ENCODE measurements at regions not wholly inside any gene's neighbourhood (a gene's known extent, or its start where the extent isn't known, plus 50 kb on each side); places are given as distances from the start of the nearest gene placed in this dataset.

DNA sequence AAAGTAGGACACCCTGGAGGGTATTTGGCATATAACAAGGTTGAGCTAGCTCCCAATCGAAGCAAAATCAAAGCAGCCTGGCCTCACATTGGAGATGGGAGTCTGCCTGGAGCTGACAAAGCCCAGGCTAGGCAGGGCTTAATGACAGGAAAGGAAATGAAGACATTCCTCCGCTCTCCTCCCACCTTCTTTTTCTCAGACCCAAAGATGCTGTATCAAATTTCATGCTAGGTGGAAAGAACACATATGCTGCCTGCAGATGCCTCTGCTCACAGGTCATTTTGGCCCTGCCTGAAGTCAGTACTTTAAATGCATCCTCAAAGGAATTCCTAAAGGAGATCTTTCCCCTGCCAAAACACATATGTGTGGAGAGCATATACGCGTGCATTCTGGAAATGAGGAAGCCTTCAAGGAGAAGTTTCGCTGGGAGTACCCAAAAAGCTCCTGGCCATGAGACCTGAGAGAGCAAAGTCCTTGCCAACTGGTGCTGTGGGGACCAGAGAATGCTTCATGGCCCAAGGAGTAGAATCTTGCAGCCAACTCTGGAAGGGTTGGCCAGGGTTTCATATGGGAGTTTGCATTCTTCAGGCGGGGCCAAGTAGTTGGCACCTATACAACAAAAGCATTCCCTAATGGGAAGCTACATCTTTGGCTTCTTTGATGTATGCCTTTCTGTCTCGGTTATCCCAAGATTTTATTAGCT lies 88.0 kb downstream of the AQP4 start:
- no TSS peak for BruUV-seq (replicated peaks)
- H3K36me3 ChIP-seq (replicated peaks in 1 of 2; ENCODE audit: control insufficient read depth in 1 of 2, insufficient read depth in 2 of 2, low read length in 2 of 2) = no peaks in the 10 kb centered on the region
- H3K27me3 ChIP-seq (ENCODE audit: control insufficient read depth in 1 of 2, insufficient read depth in 2 of 2, low read length in 2 of 2) = peaks cover 0 to 15% of the 10 kb centered on the region in 2 experiments; a peak in 2 of 5 replicates
- no peak for TF ChIP-seq ZBTB20 (CRISPR knock-in tag; IDR thresholded peaks at IDR 0.05; ENCODE audit: borderline replicate concordance, low read depth)
- TF ChIP-seq, protein P1, sequence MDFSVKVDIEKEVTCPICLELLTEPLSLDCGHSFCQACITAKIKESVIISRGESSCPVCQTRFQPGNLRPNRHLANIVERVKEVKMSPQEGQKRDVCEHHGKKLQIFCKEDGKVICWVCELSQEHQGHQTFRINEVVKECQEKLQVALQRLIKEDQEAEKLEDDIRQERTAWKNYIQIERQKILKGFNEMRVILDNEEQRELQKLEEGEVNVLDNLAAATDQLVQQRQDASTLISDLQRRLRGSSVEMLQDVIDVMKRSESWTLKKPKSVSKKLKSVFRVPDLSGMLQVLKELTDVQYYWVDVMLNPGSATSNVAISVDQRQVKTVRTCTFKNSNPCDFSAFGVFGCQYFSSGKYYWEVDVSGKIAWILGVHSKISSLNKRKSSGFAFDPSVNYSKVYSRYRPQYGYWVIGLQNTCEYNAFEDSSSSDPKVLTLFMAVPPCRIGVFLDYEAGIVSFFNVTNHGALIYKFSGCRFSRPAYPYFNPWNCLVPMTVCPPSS (IDR thresholded peaks at IDR 0.05) = no peak
- POLR2A ChIA-PET = no interaction called here
- no peaks in the 10 kb centered on the region for H4K20me1 ChIP-seq (ENCODE audit: insufficient read depth, low read length)
- H3K27ac ChIP-seq (ENCODE audit: extremely low read length, insufficient read depth, low read length) = no peak overlapping the region
- H3K9me3 ChIP-seq (ENCODE audit: low read length) = no peaks in the 10 kb centered on the region
- CTCF ChIA-PET (ENCODE audit: low intra/inter-chr PET ratio, low total read pairs) = no interaction called here
- intact Hi-C loops (cut with micrococcal nuclease; ENCODE audit: unreplicated experiment) = no loop called here
- H3K4me1 ChIP-seq (ENCODE audit: insufficient read depth, low read length) = no peaks in the 10 kb centered on the region
- no peak overlapping the region for H2AFZ ChIP-seq (ENCODE audit: low read length)
- in situ Hi-C loops (cut with HindIII; ENCODE audit: extremely low pct_ligation_motif_present, low pct_unique_long_range_greater_than_20kb) = no loop called here
- H3K9ac ChIP-seq (ENCODE audit: insufficient read depth, low read depth, low read length) = no peak overlapping the region
- no peak overlapping the region for H3K4me3 ChIP-seq (replicated peaks in 1 of 3; ENCODE audit: insufficient read depth in 1 of 3, low read depth in 2 of 3, low read length in 3 of 3)
- FAIRE-seq = no peak
- H3K79me2 ChIP-seq (ENCODE audit: insufficient read depth, low read length) = no peaks in the 10 kb centered on the region
- H3K4me2 ChIP-seq (ENCODE audit: low read depth, low read length) = no peak overlapping the region
- DNase-seq (ENCODE audit: low spot score) = no peak
- 23% methylated on average over 7 of the region's 7 CpGs for WGBS (ENCODE audit: low lambda C conversion rate)
- ATAC-seq = no peak

DNA sequence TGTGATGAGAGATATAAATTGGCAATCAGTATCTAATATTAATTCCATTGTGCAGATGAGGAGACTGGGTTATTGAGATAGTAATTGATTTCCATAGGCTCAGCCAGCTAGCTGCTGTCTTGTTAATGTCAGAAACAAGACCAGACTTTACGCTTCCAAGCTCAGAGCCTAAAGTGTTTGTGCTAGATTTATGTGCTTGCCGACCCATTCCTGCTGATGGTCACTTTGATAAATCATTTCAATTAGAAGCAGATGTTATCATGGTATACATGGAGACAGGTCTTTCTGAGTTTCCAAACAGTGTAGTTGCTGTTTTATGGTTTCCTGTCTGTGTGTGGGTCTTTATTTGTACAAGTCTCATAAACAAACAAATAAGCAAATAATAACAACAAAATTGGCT lies 92.8 kb downstream of the AQP4 start:
- POLR2A ChIA-PET = no interaction called here
- in situ Hi-C loops (cut with HindIII; ENCODE audit: extremely low pct_ligation_motif_present, low pct_unique_long_range_greater_than_20kb) = no loop called here
- no peak for FAIRE-seq

More for the DNA sequence above, 92.8 kb downstream of the AQP4 start:
- H3K36me3 ChIP-seq (replicated peaks in 1 of 2; ENCODE audit: control insufficient read depth in 1 of 2, insufficient read depth in 2 of 2, low read length in 2 of 2) = no peaks in the 10 kb centered on the region
- H3K4me2 ChIP-seq (ENCODE audit: low read depth, low read length) = no peak overlapping the region
- no peak overlapping the region for H3K27ac ChIP-seq (ENCODE audit: extremely low read length, insufficient read depth, low read length)
- 7% methylated on average over 2 of the region's 2 CpGs for WGBS (ENCODE audit: low lambda C conversion rate)
- H3K79me2 ChIP-seq (ENCODE audit: insufficient read depth, low read length) = no peaks in the 10 kb centered on the region
- CTCF ChIA-PET (ENCODE audit: low intra/inter-chr PET ratio, low total read pairs) = no interaction called here
- intact Hi-C loops (cut with micrococcal nuclease; ENCODE audit: unreplicated experiment) = loop anchor here (5.0 kb wide), 1 partner anchor 365 kb away; no protein-coding TSS in a partner anchor
- H3K9me3 ChIP-seq (ENCODE audit: low read length) = no peaks in the 10 kb centered on the region
- no peaks in the 10 kb centered on the region for H3K27me3 ChIP-seq (ENCODE audit: control insufficient read depth in 1 of 2, insufficient read depth in 2 of 2, low read length in 2 of 2)
- ATAC-seq (no peak), DNase-seq (ENCODE audit: low spot score) (no peak)
- no peaks in the 10 kb centered on the region for H4K20me1 ChIP-seq (ENCODE audit: insufficient read depth, low read length)
- no peaks in the 10 kb centered on the region for H3K4me1 ChIP-seq (ENCODE audit: insufficient read depth, low read length)
- TF ChIP-seq RFXANK (CRISPR knock-in tag; IDR thresholded peaks at IDR 0.05) = no peak
- TF ChIP-seq HIVEP1 (CRISPR knock-in tag; IDR thresholded peaks at IDR 0.05) = no peak
- TF ChIP-seq BRD4 (CRISPR knock-in tag; IDR thresholded peaks at IDR 0.05) = no peak
- TF ChIP-seq ZNF773 (CRISPR knock-in tag; IDR thresholded peaks at IDR 0.05; ENCODE audit: borderline replicate concordance) = no peak
- no peak for TF ChIP-seq ZNF703 (CRISPR knock-in tag; IDR thresholded peaks at IDR 0.05; ENCODE audit: borderline replicate concordance)
- TF ChIP-seq KDM2A (CRISPR knock-in tag; IDR thresholded peaks at IDR 0.05; ENCODE audit: borderline replicate concordance, low read depth) = no peak
- TF ChIP-seq NFE2L2 (IDR thresholded peaks at IDR 0.05; ENCODE audit: low read length) = no peak
- no peak for TF ChIP-seq PCBP1 (IDR thresholded peaks at IDR 0.05; ENCODE audit: borderline replicate concordance, low read depth, low read length)
- no peak for TF ChIP-seq SKI (IDR thresholded peaks at IDR 0.05; ENCODE audit: partially characterized antibody)
- TF ChIP-seq ZNF607 (CRISPR knock-in tag; IDR thresholded peaks at IDR 0.05; ENCODE audit: borderline replicate concordance) = no peak
- TF ChIP-seq ZNF333 (CRISPR knock-in tag; IDR thresholded peaks at IDR 0.05; ENCODE audit: borderline replicate concordance) = no peak
- TF ChIP-seq NFIB (CRISPR knock-in tag; IDR thresholded peaks at IDR 0.05; ENCODE audit: borderline replicate concordance) = no peak
- no peak for TF ChIP-seq DMAP1 (CRISPR knock-in tag; IDR thresholded peaks at IDR 0.05)
- no peak for TF ChIP-seq ZNF547 (CRISPR knock-in tag; IDR thresholded peaks at IDR 0.05)
- TF ChIP-seq RBAK (CRISPR knock-in tag; IDR thresholded peaks at IDR 0.05) = no peak
- H2AFZ ChIP-seq (ENCODE audit: low read length) = no peak overlapping the region
- no TSS peak for BruUV-seq (replicated peaks)
- H3K9ac ChIP-seq (ENCODE audit: insufficient read depth, low read depth, low read length) = no peak overlapping the region
- no peak overlapping the region for H3K4me3 ChIP-seq (replicated peaks in 1 of 3; ENCODE audit: insufficient read depth in 1 of 3, low read depth in 2 of 3, low read length in 3 of 3)
